Upper lobe of left lung (tissue), 6 donors: ENCODE measurements at regions not wholly inside any gene's neighbourhood (a gene's known extent, or its start where the extent isn't known, plus 50 kb on each side); places are given as distances from the start of the nearest gene placed in this dataset.

Experiments
- ATAC-seq, 2 donors: fragments of 200-7000 bp; cut with Tn5 transposase; one replicate each; pipeline ENCODE4 v1.9.1; 2022; ENCODE audit warnings: mild to moderate bottlenecking in 2 of 2, moderate library complexity in 2 of 2; ENCODE audit not compliant: low FRiP score in 2 of 2
- DNase-seq, 2 donors: peaks; one replicate each; pipeline ENCODE4 v3.0.0-alpha.2; 2019 to 2020
- H3K27ac ChIP-seq, 4 donors: fragments of 200-600 bp; sonication (generic); one replicate each; pipeline ENCODE4 v1.5.1; 2016 to 2019
- H3K27me3 ChIP-seq, 4 donors: fragments of 200-600 bp; sonication (generic); one replicate each; pipeline ENCODE4 v1.5.1; 2017 to 2019
- H3K36me3 ChIP-seq, 4 donors: fragments of 200-600 bp; sonication (generic); one replicate each; pipeline ENCODE4 v1.5.1; 2016 to 2019
- H3K4me1 ChIP-seq, 4 donors: fragments of 200-600 bp; sonication (generic); one replicate each; pipeline ENCODE4 v1.5.1; 2018 to 2019
- H3K4me3 ChIP-seq, 4 donors: fragments of 200-600 bp; sonication (generic); one replicate each; pipeline ENCODE4 v1.5.1; 2017 to 2019; ENCODE audit warnings: mild to moderate bottlenecking in 2 of 4, moderate library complexity in 1 of 4
- H3K9me3 ChIP-seq, 4 donors: fragments of 200-600 bp; sonication (generic); one replicate each; pipeline ENCODE4 v1.5.1; 2018 to 2019
- EP300 ChIP-seq, 4 donors: sonication (generic); formaldehyde crosslinking; IDR thresholded peaks; one replicate each; pipeline ENCODE4 v1.5.1; 2017; ENCODE audit warnings: antibody characterized with exemption in 4 of 4, control low read depth in 2 of 4
- POLR2A ChIP-seq, 4 donors: fragments of 450-650 bp; IDR thresholded peaks; one replicate each; pipeline ENCODE4 v1.5.1; 2016 to 2017; ENCODE audit warnings: antibody characterized with exemption in 4 of 4, mild to moderate bottlenecking in 2 of 4
- POLR2AphosphoS5 ChIP-seq, 2 donors: sonication (generic); formaldehyde crosslinking; IDR thresholded peaks; one replicate each; pipeline ENCODE4 v1.5.1; 2017; ENCODE audit warnings: antibody characterized with exemption in 2 of 2
- WGBS, 2 donors: methylation state at CpG; one replicate each; pipeline ENCODE4 v1.1.5; 2017 to 2018; 5-methylcytosine and 5-hydroxymethylcytosine counted together
- TF ChIP-seq, protein P1 (sequence below), 6 experiments: fragments of 450-650 bp in 4 of 6; fragments of 200-600 bp in 2 of 6; sonication (generic) in 2 of 6; IDR thresholded peaks; one replicate each; pipeline ENCODE4 v1.5.1; 2016 to 2019; ENCODE audit warnings: antibody characterized with exemption in 6 of 6
- donor health status: DM: no; HTN: no; CAD: no; lungs with moderate emphysema.
- donor health status: DM: no; HTN: yes; CAD: no; lungs with severe emphysema.

DNA sequence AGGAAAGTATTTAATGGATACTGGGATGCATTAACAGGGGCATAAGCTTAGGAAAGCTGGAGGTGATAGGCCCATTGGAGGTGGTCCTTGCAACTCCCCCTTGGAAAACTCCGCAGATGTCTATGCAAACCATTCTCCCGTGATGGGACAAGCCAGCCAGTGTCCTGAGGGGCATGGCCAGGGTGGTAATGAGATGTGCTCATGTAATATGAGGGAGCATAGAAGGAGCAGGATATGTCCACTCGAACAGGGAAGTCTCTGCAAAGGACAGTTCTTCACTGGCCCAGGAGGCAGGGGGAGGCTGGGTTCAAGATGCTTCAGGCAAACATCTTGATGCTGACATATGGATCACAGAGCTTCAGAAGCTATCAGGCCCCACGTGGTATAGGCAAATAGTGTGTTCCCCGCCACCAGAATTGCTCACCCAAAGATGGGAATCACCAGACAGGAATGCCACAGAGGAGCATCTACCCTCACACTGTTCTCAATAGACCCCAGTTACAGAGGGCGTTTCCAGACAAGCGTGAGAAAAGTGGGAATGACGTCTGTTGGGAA lies 201.6 kb upstream of the CDH4 start:
- H3K27me3 ChIP-seq: no peaks in the 10 kb centered on the region
- DNase-seq: no peak
- TF ChIP-seq EP300 (IDR thresholded peaks at IDR 0.05) (no peak), POLR2AphosphoS5 (IDR thresholded peaks at IDR 0.05) (no peak), POLR2A (IDR thresholded peaks at IDR 0.05) (no peak)
- TF ChIP-seq, protein P1, sequence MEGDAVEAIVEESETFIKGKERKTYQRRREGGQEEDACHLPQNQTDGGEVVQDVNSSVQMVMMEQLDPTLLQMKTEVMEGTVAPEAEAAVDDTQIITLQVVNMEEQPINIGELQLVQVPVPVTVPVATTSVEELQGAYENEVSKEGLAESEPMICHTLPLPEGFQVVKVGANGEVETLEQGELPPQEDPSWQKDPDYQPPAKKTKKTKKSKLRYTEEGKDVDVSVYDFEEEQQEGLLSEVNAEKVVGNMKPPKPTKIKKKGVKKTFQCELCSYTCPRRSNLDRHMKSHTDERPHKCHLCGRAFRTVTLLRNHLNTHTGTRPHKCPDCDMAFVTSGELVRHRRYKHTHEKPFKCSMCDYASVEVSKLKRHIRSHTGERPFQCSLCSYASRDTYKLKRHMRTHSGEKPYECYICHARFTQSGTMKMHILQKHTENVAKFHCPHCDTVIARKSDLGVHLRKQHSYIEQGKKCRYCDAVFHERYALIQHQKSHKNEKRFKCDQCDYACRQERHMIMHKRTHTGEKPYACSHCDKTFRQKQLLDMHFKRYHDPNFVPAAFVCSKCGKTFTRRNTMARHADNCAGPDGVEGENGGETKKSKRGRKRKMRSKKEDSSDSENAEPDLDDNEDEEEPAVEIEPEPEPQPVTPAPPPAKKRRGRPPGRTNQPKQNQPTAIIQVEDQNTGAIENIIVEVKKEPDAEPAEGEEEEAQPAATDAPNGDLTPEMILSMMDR (IDR thresholded peaks at IDR 0.05): no peak
- no peak for ATAC-seq
- H3K36me3 ChIP-seq: no peaks in the 10 kb centered on the region
- no peaks in the 10 kb centered on the region for H3K4me1 ChIP-seq
- no peak overlapping the region for H3K4me3 ChIP-seq
- WGBS, 2 donors: 77 to 83% methylated on average over 5 to 8 of the region's 8 CpGs
- H3K9me3 ChIP-seq: no peaks in the 10 kb centered on the region
- H3K27ac ChIP-seq: no peak overlapping the region

DNA sequence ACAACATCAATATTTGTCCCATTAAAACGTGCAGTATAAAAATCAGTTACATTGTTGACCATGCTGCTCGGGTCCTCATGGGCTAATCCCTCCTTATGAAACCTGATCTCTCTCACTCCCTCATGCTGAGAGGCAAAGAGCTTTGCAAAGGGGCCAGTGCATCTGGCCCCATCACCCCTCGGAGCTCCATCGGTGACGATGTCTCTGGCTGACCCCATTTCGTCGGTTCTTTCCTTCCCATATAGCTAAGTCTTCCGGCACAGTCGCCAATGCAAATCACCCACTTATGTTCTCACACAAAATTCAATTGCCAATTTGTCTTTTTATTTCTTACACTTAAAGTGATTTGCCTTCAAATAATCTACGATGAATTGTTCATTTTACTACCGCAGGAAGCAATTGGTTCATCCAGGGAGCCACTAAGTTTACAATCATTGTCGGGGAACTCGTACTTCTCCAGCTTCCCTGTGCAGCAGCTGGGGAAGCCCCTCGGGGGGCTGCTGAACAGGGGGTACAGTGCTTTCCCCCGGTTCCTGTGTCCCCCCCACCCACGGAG lies 199.8 kb upstream of the CDH4 start:
- Histone ChIP-seq H3K4me3 (no peak overlapping the region), H3K27ac (no peak overlapping the region), H3K9me3 (no peaks in the 10 kb centered on the region), H3K36me3 (no peaks in the 10 kb centered on the region), H3K4me1 (no peaks in the 10 kb centered on the region), H3K27me3 (no peaks in the 10 kb centered on the region)
- no peak for DNase-seq
- TF ChIP-seq, protein P1 (IDR thresholded peaks at IDR 0.05): no peak
- no peak for TF ChIP-seq EP300 (IDR thresholded peaks at IDR 0.05)
- TF ChIP-seq POLR2A (IDR thresholded peaks at IDR 0.05): no peak
- TF ChIP-seq POLR2AphosphoS5 (IDR thresholded peaks at IDR 0.05): no peak
- whole genome bisulfite sequencing, 2 donors: 64 to 72% methylated on average over 16 of the region's 16 CpGs
- ATAC-seq: no peak

DNA sequence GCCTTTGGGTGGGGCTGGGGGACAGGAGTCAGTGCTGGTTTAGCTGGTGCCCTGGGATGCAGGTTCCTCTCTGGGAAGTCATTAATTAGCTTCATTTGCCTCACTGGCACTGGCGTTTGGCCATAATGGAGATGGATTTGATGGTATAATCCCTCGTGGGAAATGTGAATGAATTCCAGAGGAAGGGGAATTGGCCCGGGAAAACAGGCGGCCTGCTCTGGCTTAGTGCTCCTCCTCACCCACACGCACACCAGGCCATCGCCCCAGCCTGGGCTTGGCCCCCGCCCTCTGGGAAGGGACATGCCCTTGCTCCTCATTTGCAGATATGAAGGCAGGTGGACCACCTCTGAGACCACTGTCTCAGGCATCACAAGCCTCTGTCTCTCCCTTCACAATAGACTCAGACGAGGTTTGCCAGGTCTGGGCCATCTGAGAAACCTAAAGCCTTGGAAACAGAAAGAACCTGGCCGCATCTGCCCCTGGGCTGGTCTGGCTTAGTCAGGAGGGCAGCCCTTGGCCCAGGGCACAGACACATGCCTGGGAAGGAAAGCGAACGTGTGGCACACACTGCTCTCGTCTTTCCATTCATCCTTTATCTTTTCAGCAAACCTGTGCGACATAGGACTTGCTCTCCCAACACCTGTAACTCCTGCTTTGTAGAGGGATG lies 199.2 kb upstream of the CDH4 start:
- H3K4me1 ChIP-seq: no peaks in the 10 kb centered on the region
- no peak for ATAC-seq
- no peak overlapping the region for H3K4me3 ChIP-seq
- no peak overlapping the region for H3K27ac ChIP-seq
- no peaks in the 10 kb centered on the region for H3K36me3 ChIP-seq
- peak in 1 of 2 donors; percentile 39 for DNase-seq
- no peaks in the 10 kb centered on the region for H3K9me3 ChIP-seq
- no peaks in the 10 kb centered on the region for H3K27me3 ChIP-seq
- WGBS, 2 donors: 82 to 84% methylated on average over 11 to 13 of the region's 13 CpGs
- no peak for TF ChIP-seq POLR2AphosphoS5 (IDR thresholded peaks at IDR 0.05)

DNA sequence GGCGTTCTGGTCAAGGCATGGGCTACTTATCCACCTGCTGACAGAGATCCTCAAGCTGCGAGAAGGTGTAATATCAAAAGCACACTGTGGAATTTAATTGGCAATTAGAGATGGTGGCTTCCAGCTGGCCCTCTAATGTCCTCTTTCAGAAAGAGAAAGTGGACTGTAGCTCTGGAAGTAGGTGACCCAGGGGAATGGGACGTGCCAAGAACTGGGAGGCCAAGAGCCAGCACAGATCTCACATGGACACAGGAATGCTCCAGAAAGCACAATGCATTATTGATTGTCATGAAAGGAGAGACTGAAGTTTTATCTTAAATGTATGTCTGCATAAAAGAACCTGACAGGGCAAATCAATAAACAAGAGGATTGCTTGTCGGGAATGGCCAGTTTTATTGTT lies 198.6 kb upstream of the CDH4 start:
- no peak for DNase-seq
- H3K4me3 ChIP-seq: no peak overlapping the region
- no peak for ATAC-seq
- H3K9me3 ChIP-seq: no peaks in the 10 kb centered on the region
- H3K4me1 ChIP-seq: no peaks in the 10 kb centered on the region
- WGBS, 2 donors: 74 to 88% methylated on average over 4 of the region's 4 CpGs
- no peaks in the 10 kb centered on the region for H3K36me3 ChIP-seq
- no peak for TF ChIP-seq POLR2A (IDR thresholded peaks at IDR 0.05)
- H3K27me3 ChIP-seq: no peaks in the 10 kb centered on the region
- H3K27ac ChIP-seq: no peak overlapping the region

DNA sequence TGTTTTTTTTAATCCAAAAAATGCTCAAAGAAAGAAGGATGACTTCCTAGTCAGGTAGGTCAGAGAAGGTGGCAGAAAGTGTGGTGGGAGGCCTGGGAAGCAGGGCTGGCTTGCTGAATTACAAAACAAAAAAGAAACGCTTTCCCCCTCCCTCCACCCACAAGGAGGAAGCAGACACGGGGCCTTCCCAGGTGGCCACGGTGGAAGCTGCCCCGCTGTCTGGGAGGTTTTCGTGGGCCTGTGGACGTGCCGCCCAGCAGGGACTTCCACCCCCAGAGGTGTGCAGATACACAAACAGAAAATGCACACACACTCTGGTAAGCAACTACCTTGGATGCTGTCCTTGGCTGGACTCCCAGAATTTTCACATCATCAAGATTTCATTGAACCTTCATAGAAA lies 198.2 kb upstream of the CDH4 start:
- no peaks in the 10 kb centered on the region for H3K27me3 ChIP-seq
- H3K4me3 ChIP-seq: no peak overlapping the region
- no peaks in the 10 kb centered on the region for H3K4me1 ChIP-seq
- WGBS, 2 donors: 48 to 62% methylated on average over 7 of the region's 7 CpGs
- TF ChIP-seq, protein P1 (IDR thresholded peaks at IDR 0.05): no peak
- no peak for TF ChIP-seq EP300 (IDR thresholded peaks at IDR 0.05)
- no peak for TF ChIP-seq POLR2A (IDR thresholded peaks at IDR 0.05)
- TF ChIP-seq POLR2AphosphoS5 (IDR thresholded peaks at IDR 0.05): no peak
- no peak overlapping the region for H3K27ac ChIP-seq
- ATAC-seq (no peak), DNase-seq (peak in 1 of 2 donors; percentile 38)
- H3K36me3 ChIP-seq: no peaks in the 10 kb centered on the region
- H3K9me3 ChIP-seq: no peaks in the 10 kb centered on the region

DNA sequence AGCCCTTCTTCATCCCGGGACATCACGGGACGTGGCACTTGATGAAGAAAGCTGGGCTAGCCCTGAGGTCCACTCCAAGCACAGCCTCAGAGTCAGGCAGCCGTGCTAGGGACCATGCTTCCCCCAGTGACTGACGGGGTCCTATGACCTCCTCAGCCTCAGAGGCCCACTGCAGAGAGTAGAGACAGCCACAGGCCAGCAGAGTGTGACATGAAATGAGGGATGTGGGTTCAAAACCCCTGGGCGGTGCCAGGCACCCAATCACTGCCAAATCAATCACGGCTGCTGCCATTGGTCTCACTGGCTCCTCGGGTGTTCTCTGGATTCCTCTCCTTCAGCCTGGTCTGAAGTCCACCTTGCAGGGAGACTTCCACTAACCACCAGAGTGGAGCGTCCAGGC lies 197.7 kb upstream of the CDH4 start:
- DNase-seq: no peak
- ATAC-seq: no peak
- WGBS, 2 donors: 75 to 77% methylated on average over 7 to 8 of the region's 9 CpGs

More for the DNA sequence above, 197.7 kb upstream of the CDH4 start:
- H3K9me3 ChIP-seq: no peaks in the 10 kb centered on the region
- no peak overlapping the region for H3K4me3 ChIP-seq
- no peaks in the 10 kb centered on the region for H3K4me1 ChIP-seq
- no peaks in the 10 kb centered on the region for H3K27me3 ChIP-seq
- no peaks in the 10 kb centered on the region for H3K36me3 ChIP-seq
- TF ChIP-seq EP300 (IDR thresholded peaks at IDR 0.05) (no peak), POLR2AphosphoS5 (IDR thresholded peaks at IDR 0.05) (no peak), POLR2A (IDR thresholded peaks at IDR 0.05) (no peak)
- TF ChIP-seq, protein P1 (IDR thresholded peaks at IDR 0.05): no peak
- no peak overlapping the region for H3K27ac ChIP-seq
